Stimulated activated CD8-positive, alpha-beta memory T cell treated with anti-CD3 and anti-CD28 coated beads, Interleukin-15, amount 100 ng/mL, for 24 hours (primary cell): ENCODE measurements at regions not wholly inside any gene's neighbourhood (a gene's known extent, or its start where the extent isn't known, plus 50 kb on each side); places are given as distances from the start of the nearest gene placed in this dataset.
"Not testable (repeated sequence)": the region's sequence is repeated elsewhere in the genome, so short reads cannot be mapped to it uniquely, and the experiment has no call there.

Experiments used
- DNase-seq: peaks from one replicate; pipeline ENCODE4 v3.0.0-alpha.2; 2020; ENCODE audit warnings: low read depth

DNA sequence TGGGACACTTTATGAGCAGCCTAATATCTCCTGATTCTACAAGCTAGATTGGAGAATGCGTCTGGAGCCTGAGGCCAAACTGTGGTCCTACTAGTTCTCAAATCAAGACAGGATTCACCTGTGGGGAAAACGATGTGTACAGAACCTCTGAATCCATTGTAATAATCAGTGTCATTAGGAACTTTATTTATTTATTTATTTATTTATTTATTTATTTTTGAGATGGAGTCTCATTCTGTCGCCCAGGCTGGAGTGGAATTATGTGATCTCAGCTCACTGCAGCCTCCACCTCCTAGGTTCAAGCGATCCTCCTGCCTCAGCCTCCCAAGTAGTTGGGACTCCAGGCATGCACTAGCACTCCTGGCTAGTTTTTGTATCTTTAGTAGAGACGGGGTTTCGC lies 52.6 kb upstream of the KIF26B start:
- not testable (repeated sequence) for DNase-seq

DNA sequence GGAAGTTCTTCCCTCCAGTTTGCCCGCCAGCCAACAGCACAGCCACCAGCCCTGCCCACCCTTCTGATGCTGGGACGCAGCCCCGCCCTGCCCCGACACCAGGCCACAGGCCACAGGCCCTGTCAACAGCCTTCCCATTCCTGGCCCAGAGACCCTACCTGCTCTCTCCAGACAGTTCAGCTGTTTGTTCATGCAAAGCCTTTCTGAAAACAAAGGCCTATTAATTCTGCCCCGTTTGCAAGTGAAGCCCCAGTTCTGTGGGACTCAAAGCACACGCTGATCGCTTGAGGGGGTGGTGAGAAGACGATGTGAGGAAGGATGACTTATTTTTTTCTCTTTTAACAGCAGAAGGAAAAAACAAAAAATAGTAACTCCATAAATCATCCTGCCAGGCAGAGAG lies 55.4 kb upstream of the KIF26B start:
- no peak for DNase-seq

DNA sequence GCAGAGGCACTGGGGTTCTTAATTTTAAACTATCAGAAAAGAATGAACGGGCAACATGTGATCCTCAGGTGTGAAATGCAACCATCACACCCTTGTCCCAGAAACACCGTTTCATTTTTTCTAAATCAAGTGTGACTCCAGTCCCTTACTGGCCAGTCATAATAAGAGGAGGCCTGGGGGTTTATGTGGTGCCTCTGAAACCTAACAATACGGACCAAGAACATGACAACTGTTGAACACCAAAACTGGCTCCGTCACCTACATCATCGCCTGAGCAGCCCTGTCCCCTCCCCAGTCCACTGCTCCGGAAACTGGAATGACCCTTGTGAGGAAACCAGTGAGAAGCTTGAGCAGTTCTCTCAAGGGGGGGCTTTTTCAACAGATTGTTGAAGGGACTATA lies 55.9 kb upstream of the KIF26B start:
- DNase-seq, result no peak

DNA sequence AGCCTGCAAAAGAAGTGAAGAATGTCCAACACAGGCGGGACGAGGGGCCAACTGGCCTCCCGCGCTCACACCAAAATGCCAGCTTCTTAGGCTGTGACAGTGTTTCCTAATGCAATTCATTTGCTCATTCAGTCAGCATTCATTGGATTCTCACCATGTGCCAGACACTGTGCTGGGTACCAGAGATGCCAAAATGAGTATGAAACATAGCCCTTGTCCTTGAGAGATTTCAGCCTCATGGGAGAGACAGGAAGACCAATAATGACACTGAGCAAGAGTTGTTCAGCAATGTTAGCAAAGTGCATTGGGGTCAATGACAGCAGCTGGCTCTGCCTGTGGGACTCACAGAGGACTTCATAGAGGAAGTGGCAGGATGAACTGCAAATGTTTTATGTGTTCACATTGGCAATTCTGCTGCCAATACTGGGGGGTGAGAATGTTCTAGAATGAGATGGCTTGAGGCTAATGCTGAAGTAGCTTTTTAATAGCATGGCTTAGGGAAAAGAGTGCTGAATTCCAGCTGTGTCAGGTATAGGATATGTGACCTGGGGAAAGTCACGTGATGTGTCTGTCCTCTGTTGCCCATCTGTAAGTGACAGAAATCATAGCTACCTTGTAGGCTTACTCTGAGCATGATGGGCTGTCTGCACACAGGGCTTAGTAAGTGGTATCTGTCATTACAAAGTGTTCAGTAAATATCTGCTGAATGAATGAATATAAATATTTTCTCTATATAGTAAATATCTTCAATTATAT lies 58.3 kb upstream of the KIF26B start:
- DNase-seq, result no peak

DNA sequence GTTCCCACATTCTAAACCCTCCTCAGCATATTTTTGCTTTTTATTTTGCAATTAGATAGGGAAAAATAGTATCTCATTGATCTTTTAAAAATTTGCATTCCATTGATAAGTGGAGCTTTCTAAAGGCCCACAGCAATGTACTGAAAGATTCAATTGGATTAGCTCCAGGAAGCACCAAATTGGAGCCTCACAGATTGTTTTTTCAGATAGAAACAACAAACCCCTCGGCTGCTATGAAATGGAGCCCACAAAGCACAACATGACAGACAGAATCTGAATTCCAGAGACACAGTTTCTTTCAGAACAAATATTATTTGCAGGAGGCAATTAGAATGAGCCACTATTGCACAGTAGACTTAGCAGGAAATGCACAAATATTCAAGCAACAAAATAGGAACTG lies 58.9 kb upstream of the KIF26B start:
- no peak for DNase-seq

DNA sequence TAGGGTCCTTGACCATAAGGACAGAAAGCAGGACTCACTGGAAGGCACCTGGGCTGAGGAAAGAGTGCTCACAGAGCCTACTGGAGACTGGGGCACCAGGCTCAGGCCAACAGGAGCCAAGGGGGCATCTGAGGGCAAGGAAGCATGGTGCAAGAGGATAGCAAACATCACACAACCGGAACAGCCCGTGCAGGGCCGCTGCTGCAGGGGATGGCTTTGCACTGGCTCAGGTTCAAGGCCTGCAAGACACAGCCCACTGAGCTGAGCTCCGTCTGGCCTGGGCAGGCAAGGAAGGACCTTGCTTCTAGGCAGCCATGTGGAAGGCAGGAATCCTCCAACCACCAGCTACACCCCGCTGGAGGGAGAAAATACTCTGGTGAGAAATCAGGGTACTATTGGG lies 59.8 kb upstream of the KIF26B start:
- no peak for DNase-seq

DNA sequence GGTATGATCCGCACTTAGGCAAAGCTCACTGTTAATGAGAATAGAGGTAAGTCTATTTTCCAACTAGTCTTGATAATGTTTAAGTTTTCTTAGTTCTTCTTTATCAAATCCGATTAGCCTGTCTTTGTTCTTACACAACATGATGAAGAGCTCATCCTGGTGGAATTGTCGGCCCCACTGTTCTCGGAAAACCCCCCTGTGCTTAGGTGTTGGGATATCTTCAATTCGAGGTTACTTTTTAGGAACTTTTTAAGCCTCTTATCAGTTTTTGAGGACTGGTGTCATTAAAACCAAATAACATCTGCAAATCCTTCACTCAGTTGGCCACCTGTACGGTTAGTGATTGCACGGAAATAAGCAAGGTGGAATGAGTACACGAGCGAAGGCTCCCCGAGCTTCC lies 60.7 kb upstream of the KIF26B start:
- DNase-seq, result no peak

DNA sequence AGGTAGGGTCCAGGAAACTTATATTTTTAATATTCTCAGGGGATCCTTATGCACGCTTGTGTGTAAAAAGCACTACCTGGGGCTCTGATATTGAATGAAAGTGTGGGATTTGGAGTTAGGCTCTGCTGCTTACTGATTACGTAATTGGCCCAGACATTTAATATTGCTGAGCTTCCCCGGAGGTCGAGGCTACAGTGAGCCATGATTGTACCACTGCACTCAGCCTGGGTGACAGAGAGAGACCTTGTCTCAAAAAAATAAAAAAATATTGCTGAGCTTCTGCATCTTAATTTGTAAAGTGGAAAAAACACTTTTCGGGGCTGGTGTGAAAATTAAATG lies 62.2 kb upstream of the KIF26B start:
- DNase-seq, result no peak

DNA sequence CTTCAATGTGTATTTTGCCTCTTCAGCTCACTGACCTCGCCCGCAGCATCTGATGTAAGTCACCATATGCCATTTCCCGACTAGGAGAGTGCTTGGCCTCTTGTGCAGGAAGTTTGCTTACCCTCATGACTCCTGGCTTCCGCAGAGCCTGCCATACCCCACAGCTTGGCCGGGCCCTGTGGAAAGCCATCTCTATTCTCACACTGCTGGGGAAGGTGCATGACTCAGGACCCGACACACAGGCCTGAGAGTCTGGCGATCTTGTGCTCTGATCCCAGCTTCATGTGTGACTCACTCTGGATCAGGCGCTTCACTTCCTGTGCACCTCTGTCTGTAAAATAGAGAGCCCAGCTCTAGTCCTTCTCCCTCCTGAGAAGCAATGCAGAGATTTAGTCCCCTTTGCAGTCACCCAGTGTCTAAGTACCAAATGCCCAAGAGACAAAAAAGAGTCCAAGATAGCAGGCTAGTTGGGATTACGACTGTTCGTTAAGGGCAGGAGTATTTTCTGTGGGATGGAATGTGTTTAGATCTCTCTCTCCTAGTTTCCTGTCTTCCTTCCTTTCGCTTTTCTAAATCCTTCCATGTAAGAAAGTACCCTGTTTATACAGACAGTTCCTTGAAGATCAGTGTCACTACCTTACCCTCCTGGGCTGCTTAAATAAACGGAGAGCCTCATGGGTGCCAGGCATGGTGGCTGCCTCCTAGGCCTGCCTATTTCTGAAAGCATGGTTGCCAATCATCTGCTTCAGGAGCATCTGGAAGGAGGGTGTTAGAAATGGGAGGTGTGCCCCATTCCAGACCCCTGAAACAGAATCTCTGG lies 62.8 kb upstream of the KIF26B start:
- no peak for DNase-seq

DNA sequence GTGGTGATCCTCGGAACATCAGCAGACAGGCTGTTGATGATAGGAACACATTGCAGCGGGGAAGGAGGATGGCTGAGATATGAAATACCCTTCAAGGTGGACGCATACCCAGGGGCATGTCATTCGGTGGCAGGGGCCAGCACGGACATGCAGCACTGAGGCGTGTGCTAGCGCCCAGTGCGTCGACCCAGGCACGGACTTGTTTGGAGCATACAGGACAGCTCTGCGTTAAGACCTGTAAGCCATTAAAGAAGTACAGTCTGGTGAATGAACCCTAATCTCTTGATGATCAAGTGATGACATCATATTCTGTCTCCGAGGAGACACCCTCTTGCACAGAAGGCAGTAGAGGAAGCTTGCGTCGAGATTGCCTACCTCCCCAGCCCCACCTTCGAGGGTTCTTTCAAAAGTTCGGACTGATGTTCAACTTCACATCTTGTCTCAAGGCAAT lies 63.6 kb upstream of the KIF26B start:
- no peak for DNase-seq

DNA sequence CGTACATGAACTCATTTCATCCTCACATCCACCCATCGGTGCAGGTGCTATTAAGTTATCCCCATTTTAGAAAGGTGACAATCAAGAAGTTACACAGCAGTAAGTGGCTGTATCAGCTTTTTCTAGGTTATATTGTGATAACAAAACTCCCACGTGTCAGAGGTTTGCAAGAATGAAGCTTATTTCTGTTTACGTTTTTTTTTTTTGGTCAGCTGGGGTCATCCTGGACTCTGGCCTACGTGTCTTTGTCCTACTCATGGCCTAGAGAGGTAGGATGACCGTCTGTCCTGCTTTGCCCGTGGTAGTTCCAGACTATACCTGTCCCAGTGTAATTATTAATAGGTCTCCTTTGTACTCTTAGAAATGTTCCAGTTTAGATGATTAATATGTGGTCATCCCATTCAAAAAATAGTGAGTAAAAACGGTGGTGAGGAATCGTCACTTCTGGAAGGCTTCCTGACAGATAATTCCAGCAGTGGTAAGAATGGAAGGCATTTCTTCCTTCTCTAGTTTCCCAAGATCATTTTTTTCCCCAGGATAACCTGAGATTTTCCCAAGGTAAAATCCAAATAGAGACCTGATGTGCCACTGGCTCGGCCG lies 64.2 kb upstream of the KIF26B start:
- DNase-seq, result no peak

DNA sequence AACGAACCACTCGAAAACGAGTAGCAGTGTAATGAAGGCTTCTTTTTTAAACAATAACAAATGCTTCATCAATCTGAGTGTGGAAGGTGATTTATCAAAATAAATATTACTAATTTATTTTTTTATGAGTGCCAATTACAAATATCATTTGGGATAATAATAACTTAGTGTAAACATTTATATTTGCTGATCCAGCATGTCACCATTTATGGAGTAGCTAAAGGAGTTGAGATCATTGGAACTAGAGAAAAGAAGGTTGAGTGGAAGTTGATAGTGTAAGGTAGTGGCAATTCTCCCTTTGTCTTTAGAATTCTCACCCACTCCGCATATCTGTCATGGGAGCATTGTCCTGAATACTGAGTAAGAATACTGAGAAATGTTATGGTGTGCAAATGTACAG lies 67.1 kb upstream of the KIF26B start:
- DNase-seq, result no peak

DNA sequence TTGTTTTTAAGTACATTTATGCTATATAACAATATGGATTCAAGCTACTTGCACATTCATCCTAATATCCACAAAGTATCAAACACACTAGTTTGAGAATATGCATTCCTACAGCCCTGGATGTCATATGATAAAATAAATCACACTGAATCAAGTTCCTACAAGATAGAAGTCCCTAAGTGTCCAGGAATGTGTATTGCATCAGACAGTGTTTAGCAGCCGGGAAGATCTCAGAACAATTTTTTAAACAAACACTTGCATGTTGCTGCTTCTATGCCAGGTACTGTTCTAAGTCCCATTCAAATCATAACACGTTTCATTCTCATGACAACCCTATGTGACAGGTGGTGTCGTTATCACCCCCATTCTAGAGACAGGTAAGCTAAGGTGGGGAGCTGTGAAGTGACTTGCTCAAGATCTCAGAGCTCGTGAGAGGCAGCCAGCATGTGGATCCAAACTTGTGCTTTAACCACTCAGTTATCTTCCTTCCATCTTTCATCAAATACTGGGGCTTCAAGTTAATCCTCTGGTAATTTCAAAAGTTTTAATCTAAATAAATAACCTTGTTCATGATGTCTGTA lies 68.3 kb upstream of the KIF26B start:
- DNase-seq, result no peak

DNA sequence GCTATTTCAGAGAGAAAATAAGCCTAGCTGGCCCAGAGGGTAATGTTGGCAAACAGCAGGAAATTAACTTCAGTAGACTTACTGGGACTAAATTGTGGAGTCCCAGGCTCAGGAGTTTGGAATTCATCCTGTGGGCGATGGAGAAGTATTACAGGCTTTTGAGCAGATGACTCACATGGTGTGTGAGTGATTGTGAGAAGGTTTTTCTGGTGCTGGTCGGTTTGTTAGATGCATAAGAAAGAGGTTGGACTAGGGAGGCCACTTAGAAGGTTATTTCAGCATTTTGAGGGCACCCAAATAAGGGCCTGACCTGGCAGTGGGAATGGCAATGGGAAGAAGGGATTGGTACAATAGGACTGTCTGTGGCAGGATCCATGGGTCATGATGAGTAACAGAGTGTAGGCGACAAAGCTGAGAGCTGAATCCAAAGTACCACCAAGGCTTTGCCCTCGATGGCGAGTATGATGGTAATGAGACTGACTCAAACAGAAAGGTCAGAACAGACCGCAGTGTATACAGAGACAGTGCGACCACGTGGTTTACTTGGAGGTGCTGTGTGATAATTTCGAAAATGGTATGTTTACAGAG lies 69.2 kb upstream of the KIF26B start:
- no peak for DNase-seq

DNA sequence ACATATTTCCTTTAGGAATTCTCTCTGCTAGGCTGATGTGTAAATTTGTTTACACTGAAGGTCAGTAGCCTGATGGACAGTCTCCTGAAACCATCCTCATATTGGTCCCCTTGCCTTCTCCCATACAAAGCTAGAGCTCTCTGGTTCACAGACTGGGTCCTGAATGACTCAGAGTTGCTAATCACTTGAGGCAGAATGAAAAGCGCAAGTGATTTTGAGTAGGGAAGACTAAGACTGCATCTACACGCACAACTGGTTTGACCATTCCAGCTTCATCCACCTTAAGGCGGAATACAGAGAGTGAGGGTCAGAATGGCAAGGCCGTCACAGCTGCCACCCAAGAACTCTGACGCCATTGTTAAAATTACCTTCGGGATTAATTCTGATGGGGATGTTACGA lies 70.2 kb upstream of the KIF26B start:
- DNase-seq, result no peak

DNA sequence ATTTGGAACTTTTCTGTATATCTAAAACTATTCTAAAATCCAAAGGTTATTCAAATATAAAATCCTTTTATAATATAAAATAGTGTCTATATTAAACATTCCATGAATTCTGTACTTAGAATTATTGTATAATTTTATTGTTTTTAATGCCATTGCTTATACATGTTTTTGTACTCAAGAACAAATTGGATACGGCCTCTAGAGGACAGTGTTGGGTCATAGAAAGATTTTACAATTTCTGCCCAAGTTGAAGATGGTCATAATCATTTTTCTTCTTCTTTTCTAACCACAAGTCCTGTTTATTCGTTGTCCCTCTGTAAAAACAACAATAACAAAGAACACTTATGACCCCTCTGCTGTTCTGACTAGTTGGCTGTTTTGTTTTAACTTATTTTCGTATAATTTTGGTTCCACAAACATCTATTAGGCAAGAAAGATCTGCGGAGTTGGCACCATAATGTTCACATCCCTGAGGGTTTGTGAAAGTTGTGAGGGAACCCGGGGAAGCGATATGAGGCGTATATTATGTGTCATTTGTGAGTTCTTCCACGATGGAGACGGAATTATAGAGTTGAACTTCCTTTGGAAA lies 75.7 kb upstream of the KIF26B start:
- DNase-seq, result no peak

DNA sequence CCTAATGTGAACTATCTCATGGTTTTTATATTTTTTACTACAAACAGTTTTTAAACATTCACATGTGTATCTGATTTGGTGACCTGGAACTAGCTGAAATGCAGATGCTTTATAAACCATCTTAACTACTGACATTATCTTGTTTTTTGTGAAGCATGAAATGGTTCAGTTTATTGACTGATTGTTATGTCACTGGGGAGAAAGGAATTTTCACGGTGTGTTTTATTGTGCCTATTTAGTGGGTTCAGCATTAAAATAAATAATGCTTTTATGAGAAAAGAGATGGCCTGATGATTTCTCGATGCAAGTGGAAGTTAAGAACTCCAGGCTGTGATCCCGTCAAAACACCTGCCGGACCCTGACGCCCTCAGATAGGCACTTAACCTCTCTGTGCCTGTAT lies 79.9 kb upstream of the KIF26B start:
- no peak for DNase-seq

DNA sequence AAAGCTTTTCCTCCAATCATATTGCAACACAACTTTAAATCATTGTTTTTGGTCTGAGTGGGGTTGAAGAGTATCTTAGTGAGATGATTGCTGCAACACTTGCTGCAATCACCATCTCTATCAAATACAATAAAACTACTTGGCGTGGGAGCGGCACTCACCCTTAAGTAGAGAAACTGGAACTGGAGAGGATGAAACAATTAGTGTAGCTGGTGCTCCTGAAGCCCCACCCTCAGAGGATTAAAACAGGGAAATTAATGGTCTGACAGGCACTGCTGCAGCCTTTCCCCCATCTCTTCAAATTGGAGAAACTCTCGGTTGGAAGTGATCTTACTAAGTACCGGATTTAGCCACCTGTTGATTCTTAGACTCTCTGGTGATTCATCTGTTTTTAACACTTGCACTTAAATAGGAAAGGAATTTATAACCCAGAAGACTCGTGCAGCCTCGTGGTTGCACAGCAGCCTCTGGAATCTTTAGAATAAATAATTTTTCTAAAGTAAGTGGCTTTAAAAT lies 80.5 kb upstream of the KIF26B start:
- DNase-seq, result no peak

DNA sequence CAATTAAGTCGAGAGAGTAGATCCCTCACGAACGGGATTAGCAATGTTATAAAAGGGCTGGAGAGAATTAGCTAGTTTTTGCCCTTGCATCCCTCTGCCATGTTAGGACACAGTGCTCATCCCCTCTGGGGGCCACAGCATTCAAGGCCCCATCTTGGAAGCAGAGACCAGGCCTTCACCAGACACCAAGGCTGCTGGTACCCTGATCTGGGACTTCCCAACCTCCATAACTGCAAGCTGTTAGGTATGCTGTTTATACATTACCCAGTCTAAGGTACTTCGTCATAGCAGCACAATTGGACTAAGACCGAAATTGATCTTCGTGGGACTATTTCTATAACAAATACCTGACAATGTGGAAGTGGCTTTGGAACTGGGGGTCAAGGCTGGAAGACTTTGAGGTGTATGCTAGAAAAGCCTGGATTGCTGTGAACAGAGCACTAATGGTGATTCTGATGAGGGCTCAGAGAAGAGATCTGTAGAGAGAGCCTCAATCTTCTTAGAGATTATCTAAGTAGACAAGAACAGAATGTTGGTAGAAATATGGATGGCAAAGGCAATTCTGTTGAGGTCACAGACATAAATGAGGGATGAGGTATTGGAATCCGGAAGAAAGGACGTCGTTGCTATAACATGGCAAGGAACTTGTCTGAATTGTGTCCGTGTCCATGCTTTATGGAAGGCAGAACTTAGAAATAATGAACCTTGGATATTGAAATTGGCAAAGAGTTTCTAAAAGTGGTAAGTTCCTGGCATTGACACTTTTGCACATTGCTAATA lies 83.8 kb upstream of the KIF26B start:
- no peak for DNase-seq

DNA sequence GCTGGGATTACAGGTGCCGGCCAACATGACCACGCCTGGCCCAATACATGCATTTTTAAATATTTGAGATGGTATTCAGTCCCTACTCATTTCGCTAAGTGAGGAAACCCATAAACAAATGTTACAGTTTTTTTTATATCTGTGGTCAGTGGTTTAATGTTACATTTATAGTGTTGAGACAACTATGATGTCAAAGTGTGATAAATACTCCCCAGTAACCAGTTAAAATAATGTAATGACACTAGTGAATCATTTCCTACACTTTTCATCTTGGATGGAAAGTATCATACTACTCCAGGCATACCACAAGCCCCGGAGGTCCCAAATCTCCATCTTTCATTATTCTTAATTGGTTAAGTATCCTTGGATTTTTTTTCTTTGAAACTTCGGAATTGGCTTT lies 87.5 kb upstream of the KIF26B start:
- no peak for DNase-seq

DNA sequence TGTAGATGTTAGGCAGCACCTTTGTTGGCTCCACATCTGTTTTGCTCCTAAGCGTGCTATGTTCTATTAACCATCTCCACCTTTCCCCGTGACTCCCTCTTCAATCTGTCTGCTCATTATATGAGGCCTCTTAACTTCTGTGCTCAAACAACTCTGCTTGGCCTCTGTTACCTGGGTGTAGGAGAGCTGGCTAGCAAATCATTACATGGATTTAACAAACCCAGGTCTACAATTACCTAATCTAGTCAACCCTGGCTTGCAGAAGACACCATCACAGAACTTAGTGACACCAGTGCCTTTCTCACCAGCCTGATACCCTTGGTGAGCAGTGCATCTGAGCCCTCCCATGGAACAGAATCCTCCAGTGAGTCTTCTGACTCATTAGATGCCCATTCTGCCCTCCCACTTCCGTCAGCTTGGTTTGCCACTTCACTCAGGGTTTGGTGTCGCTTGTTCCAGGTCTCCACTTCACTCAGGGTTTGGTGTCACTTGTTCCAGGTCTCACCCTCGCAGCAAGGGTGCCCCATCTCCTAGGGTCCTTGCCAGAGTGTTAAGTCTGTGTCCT lies 92.0 kb upstream of the KIF26B start:
- no peak for DNase-seq
